Tibial artery (tissue), 4 donors: ENCODE measurements at regions not wholly inside any gene's neighbourhood (a gene's known extent, or its start where the extent isn't known, plus 50 kb on each side); places are given as distances from the start of the nearest gene placed in this dataset.

ENCODE experiments used
- DNase-seq, 2 donors: peaks; one replicate each; pipeline ENCODE4 v3.0.0-alpha.2; 2019
- H3K27ac ChIP-seq, 2 donors: fragments of 200-600 bp; sonication (generic) in 1 of 2; 1 replicate in 1 of 2; 2 replicates in 1 of 2; pipeline ENCODE4 v1.5.1; 2018 to 2019; ENCODE audit warnings: mild to moderate bottlenecking in 1 of 2
- H3K27me3 ChIP-seq, 2 donors: fragments of 200-600 bp; sonication (generic) in 1 of 2; one replicate each; pipeline versions ENCODE4 v1.5.1 to v1.6.0; 2016 to 2019
- H3K36me3 ChIP-seq, 3 donors: fragments of 200-600 bp; sonication (generic) in 2 of 3; one replicate each; pipeline ENCODE4 v1.5.1; 2016 to 2019; ENCODE audit warnings: mild to moderate bottlenecking in 2 of 3
- H3K4me1 ChIP-seq, 4 donors: fragments of 200-600 bp; sonication (generic) in 2 of 4; 1 replicate in 3 of 4; 2 replicates in 1 of 4; pipeline ENCODE4 v1.5.1; 2016 to 2019
- H3K4me3 ChIP-seq, 2 donors: fragments of 200-600 bp; sonication (generic) in 1 of 2; 1 replicate in 1 of 2; 2 replicates in 1 of 2; pipeline ENCODE4 v1.5.1; 2018 to 2019; ENCODE audit warnings: mild to moderate bottlenecking in 2 of 2
- H3K9me3 ChIP-seq, 3 donors: fragments of 200-600 bp; sonication (generic) in 1 of 3; one replicate each; pipeline ENCODE4 v1.5.1; 2016 to 2019
- intact Hi-C: fragments of 100-400 bp; cut with DNase I; formaldehyde crosslinking; loops from one replicate; pipeline ENCODE4 v1.15.0; 2023; ENCODE audit warnings: low total_unique reads
- TF ChIP-seq, protein P1 (sequence below), 2 experiments: fragments of 200-600 bp in 1 of 2; fragments of 450-650 bp in 1 of 2; IDR thresholded peaks; one replicate each; pipeline ENCODE4 v1.5.1; 2017 to 2019; ENCODE audit warnings: antibody characterized with exemption in 2 of 2, mild to moderate bottlenecking in 1 of 2, moderate library complexity in 1 of 2

DNA sequence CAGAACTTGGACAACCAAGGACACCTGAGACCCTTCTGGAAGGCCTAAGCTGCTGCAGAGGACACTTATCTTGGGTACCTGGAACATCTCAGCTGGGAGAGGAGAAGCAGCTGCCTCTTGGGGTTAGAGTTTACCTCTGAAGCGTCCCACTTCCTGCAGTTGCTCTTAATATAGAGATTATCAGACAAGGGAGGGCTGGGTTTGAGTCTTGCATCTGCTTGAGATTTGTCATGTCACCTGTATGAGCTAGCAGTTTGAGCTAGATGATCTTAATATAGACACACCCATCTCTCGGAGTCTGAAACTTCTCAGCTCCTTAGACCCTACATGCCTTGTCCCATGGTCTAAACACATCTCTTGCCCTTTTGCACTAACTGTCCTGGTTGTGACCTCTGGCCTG, 93.1 kb upstream of the CCL1 start:
- intact Hi-C loops = no loop called here

DNA sequence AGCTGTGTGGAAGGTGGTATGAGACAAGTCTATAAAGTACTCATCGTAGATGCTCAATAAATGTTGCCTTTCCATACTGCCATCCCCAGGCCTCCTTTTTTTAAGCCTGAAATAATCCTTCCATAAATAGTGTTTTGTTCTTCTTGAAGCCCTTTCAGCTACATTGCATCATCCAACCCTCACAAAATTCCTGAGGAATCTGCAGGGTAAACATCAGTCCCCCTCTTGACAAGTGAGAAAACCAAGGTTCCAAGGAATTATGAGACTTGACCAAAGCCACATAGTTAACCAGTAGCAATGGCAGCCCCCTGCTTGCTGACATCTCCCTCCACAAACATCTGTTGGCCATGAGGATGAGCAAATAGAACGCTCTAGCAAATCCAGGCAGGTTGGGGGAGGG, 89.7 kb upstream of the CCL1 start:
- Histone ChIP-seq H3K9me3 (no peaks in the 10 kb centered on the region), H3K4me3 (no peak overlapping the region), H3K4me1 (no peaks in the 10 kb centered on the region), H3K36me3 (no peaks in the 10 kb centered on the region), H3K27me3 (peaks cover 0 to 16% of the 10 kb centered on the region in 2 donors), H3K27ac (no peak overlapping the region)
- no peak for DNase-seq
- TF ChIP-seq, protein P1, sequence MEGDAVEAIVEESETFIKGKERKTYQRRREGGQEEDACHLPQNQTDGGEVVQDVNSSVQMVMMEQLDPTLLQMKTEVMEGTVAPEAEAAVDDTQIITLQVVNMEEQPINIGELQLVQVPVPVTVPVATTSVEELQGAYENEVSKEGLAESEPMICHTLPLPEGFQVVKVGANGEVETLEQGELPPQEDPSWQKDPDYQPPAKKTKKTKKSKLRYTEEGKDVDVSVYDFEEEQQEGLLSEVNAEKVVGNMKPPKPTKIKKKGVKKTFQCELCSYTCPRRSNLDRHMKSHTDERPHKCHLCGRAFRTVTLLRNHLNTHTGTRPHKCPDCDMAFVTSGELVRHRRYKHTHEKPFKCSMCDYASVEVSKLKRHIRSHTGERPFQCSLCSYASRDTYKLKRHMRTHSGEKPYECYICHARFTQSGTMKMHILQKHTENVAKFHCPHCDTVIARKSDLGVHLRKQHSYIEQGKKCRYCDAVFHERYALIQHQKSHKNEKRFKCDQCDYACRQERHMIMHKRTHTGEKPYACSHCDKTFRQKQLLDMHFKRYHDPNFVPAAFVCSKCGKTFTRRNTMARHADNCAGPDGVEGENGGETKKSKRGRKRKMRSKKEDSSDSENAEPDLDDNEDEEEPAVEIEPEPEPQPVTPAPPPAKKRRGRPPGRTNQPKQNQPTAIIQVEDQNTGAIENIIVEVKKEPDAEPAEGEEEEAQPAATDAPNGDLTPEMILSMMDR (IDR thresholded peaks at IDR 0.05) = no peak
- intact Hi-C loops = no loop called here

More for the DNA sequence above, 93.1 kb upstream of the CCL1 start:
- Histone ChIP-seq H3K27me3 (peaks cover 0 to 19% of the 10 kb centered on the region in 2 donors), H3K4me3 (no peak overlapping the region), H3K9me3 (no peaks in the 10 kb centered on the region), H3K36me3 (no peaks in the 10 kb centered on the region), H3K27ac (no peak overlapping the region), H3K4me1 (no peaks in the 10 kb centered on the region)
- TF ChIP-seq, protein P1 (IDR thresholded peaks at IDR 0.05) = no peak
- no peak for DNase-seq

DNA sequence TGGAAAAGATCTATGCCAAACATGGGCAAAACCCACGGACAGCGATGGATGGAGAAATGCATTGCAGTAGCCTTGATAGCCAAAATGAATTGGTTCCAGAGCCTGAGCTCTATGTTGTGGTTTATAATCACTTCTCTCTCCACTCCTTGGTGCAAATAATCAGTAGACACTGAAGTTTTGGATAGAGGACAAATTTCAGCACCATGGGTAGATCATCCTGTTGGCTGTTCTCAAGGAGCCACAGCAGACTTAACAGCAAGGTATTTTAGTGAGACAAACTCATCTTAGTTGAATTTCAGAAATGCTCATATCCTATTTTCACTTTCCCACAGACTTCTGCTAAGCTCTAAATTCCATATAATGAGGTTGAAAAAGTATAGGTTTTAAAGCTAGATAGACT, 88.3 kb upstream of the CCL1 start:
- DNase-seq = no peak
- no peak overlapping the region for H3K27ac ChIP-seq
- TF ChIP-seq, protein P1 (IDR thresholded peaks at IDR 0.05) = no peak
- no peaks in the 10 kb centered on the region for H3K9me3 ChIP-seq
- peaks cover 0 to 9% of the 10 kb centered on the region in 2 donors for H3K27me3 ChIP-seq
- intact Hi-C loops = no loop called here
- H3K4me3 ChIP-seq = no peak overlapping the region
- H3K4me1 ChIP-seq = no peaks in the 10 kb centered on the region
- no peaks in the 10 kb centered on the region for H3K36me3 ChIP-seq

DNA sequence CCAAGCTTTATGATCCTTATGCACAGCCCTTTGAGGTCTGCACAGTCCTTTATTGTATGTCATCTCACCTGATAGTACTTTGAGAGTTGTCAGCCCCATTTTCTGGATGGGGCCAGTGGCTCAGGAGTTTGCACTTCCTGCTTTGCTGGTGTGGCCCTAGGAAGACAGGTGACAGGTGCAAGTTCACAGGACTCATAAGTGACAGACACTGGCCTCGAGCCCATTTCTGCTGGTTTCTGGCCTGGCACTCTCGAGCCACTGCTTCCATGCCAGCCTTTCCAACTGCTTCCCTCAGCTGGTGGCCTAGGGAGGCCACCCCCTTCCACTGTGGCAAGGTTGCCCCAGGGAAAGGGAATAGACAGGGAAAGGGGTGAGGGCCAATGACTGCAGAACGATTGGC, 84.4 kb upstream of the CCL1 start:
- DNase-seq = no peak
- H3K9me3 ChIP-seq = no peaks in the 10 kb centered on the region
- H3K4me3 ChIP-seq = no peak overlapping the region
- H3K36me3 ChIP-seq = no peaks in the 10 kb centered on the region
- peaks cover 0 to 29% of the 10 kb centered on the region in 2 donors for H3K27me3 ChIP-seq
- TF ChIP-seq, protein P1 (IDR thresholded peaks at IDR 0.05) = no peak
- intact Hi-C loops = no loop called here
- no peak overlapping the region for H3K27ac ChIP-seq
- H3K4me1 ChIP-seq = no peaks in the 10 kb centered on the region

DNA sequence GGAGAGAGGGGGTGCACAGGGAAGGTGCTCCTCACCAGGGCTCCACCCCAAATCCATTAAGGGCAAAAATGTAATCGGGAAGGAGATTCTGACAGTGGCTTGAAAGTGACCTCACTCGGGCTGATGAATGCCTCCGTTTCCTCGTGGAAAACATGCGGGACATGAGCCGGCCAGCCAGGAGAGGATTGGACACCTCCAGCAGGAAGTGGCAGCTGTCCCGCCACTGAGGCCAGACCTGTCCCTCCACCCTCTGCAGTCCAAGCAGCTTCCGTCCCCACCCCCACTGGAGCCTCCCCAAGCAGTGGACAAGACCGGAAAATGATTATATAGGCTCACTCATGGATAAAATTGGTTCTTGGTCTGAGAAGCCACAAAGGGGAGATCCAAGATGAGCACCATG, 82.1 kb upstream of the CCL1 start:
- Histone ChIP-seq H3K27me3 (peaks cover 0 to 33% of the 10 kb centered on the region in 2 donors), H3K4me3 (no peak overlapping the region), H3K36me3 (no peaks in the 10 kb centered on the region), H3K27ac (no peak overlapping the region), H3K9me3 (no peaks in the 10 kb centered on the region), H3K4me1 (no peaks in the 10 kb centered on the region)
- intact Hi-C loops = no loop called here
- DNase-seq = no peak
- TF ChIP-seq, protein P1 (IDR thresholded peaks at IDR 0.05) = no peak
